ENCODE measurements at regions not wholly inside any gene's neighbourhood (a gene's known extent, or its start where the extent isn't known, plus 50 kb on each side); places are given as distances from the start of the nearest gene placed in this dataset.

- TF ChIP-seq CTCF (IDR thresholded peaks at IDR 0.05) = no peak
- TF ChIP-seq POLR2AphosphoS5 (IDR thresholded peaks at IDR 0.05) = no peak
- no peak for TF ChIP-seq POLR2A (IDR thresholded peaks at IDR 0.05)
These were observed 642.6 kb upstream of the HS3ST1 start for GRCh38 chr4:12071316-12071715.
